ENCODE measurements at regions not wholly inside any gene's neighbourhood (a gene's known extent, or its start where the extent isn't known, plus 50 kb on each side); places are given as distances from the start of the nearest gene placed in this dataset.

- H3K4me1 ChIP-seq (ENCODE audit: insufficient read depth, low read length): no peaks in the 10 kb centered on the region
- no peaks in the 10 kb centered on the region for H3K9me3 ChIP-seq (ENCODE audit: insufficient read depth, low read depth, low read length)
- TF ChIP-seq, protein P1, sequence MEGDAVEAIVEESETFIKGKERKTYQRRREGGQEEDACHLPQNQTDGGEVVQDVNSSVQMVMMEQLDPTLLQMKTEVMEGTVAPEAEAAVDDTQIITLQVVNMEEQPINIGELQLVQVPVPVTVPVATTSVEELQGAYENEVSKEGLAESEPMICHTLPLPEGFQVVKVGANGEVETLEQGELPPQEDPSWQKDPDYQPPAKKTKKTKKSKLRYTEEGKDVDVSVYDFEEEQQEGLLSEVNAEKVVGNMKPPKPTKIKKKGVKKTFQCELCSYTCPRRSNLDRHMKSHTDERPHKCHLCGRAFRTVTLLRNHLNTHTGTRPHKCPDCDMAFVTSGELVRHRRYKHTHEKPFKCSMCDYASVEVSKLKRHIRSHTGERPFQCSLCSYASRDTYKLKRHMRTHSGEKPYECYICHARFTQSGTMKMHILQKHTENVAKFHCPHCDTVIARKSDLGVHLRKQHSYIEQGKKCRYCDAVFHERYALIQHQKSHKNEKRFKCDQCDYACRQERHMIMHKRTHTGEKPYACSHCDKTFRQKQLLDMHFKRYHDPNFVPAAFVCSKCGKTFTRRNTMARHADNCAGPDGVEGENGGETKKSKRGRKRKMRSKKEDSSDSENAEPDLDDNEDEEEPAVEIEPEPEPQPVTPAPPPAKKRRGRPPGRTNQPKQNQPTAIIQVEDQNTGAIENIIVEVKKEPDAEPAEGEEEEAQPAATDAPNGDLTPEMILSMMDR (IDR thresholded peaks at IDR 0.05; ENCODE audit: insufficient read depth, low read depth, low read length): no peak
- H4K20me1 ChIP-seq (ENCODE audit: insufficient read depth, low read length): no peaks in the 10 kb centered on the region
- no peak overlapping the region for H2AFZ ChIP-seq (ENCODE audit: low read depth, low read length)
- no peak overlapping the region for H3K27ac ChIP-seq (ENCODE audit: low read depth, low read length)
- Mint-ChIP-seq H3K36me3 (ENCODE audit: low read depth, unreplicated experiment) (no peaks in the 10 kb centered on the region), H3K4me3 (ENCODE audit: unreplicated experiment) (no peak overlapping the region), H3K9me3 (ENCODE audit: unreplicated experiment) (peaks cover 5% of the 10 kb centered on the region), H3K4me1 (ENCODE audit: low read depth, unreplicated experiment) (no peaks in the 10 kb centered on the region), H3K27me3 (ENCODE audit: low read depth, unreplicated experiment) (peaks cover 54% of the 10 kb centered on the region), H3K27ac (ENCODE audit: unreplicated experiment) (no peak overlapping the region)
- FAIRE-seq (no peak), DNase-seq (ENCODE audit: low read depth) (no peak)
- H3K79me2 ChIP-seq (ENCODE audit: insufficient read depth, low read length): no peaks in the 10 kb centered on the region
- H3K27me3 ChIP-seq (ENCODE audit: insufficient read depth, low read length): peaks cover 2% of the 10 kb centered on the region
- H3K36me3 ChIP-seq (ENCODE audit: insufficient read depth, low read length): no peaks in the 10 kb centered on the region
- H3K9ac ChIP-seq (ENCODE audit: low read length): no peak overlapping the region
- no peak overlapping the region for H3K4me2 ChIP-seq (ENCODE audit: low read length)
- no peak overlapping the region for H3K4me3 ChIP-seq (ENCODE audit: insufficient read depth, low read depth, low read length)
Observed at GRCh38 chr16:55045756-55046460, 115.2 kb downstream of the IRX5 start.

GRCh38 chr16:55046513-55046912 is 115.8 kb downstream of the IRX5 start:
- Mint-ChIP-seq H3K27ac (ENCODE audit: unreplicated experiment) (no peak overlapping the region), H3K36me3 (ENCODE audit: low read depth, unreplicated experiment) (no peaks in the 10 kb centered on the region), H3K27me3 (ENCODE audit: low read depth, unreplicated experiment) (peaks cover 52% of the 10 kb centered on the region), H3K9me3 (ENCODE audit: unreplicated experiment) (peaks cover 3% of the 10 kb centered on the region), H3K4me3 (ENCODE audit: unreplicated experiment) (no peak overlapping the region), H3K4me1 (ENCODE audit: low read depth, unreplicated experiment) (no peaks in the 10 kb centered on the region)
- FAIRE-seq (no peak), DNase-seq (ENCODE audit: low read depth) (no peak)
- Histone ChIP-seq H3K27me3 (ENCODE audit: insufficient read depth, low read length) (peaks cover 2% of the 10 kb centered on the region), H3K27ac (ENCODE audit: low read depth, low read length) (no peak overlapping the region), H3K9ac (ENCODE audit: low read length) (no peak overlapping the region), H3K4me3 (ENCODE audit: insufficient read depth, low read depth, low read length) (no peak overlapping the region), H3K9me3 (ENCODE audit: insufficient read depth, low read depth, low read length) (no peaks in the 10 kb centered on the region), H2AFZ (ENCODE audit: low read depth, low read length) (no peak overlapping the region), H3K36me3 (ENCODE audit: insufficient read depth, low read length) (no peaks in the 10 kb centered on the region), H3K4me2 (ENCODE audit: low read length) (no peak overlapping the region), H3K4me1 (ENCODE audit: insufficient read depth, low read length) (no peaks in the 10 kb centered on the region), H4K20me1 (ENCODE audit: insufficient read depth, low read length) (no peaks in the 10 kb centered on the region), H3K79me2 (ENCODE audit: insufficient read depth, low read length) (no peaks in the 10 kb centered on the region)
- TF ChIP-seq, protein P1 (IDR thresholded peaks at IDR 0.05; ENCODE audit: insufficient read depth, low read depth, low read length): no peak
- TF ChIP-seq EZH2 (IDR thresholded peaks at IDR 0.05; ENCODE audit: insufficient read depth, low read length): no peak

GRCh38 chr16:55046916-55047315 is 116.3 kb downstream of the IRX5 start:
- H3K27me3 Mint-ChIP-seq (ENCODE audit: low read depth, unreplicated experiment): peaks cover 49% of the 10 kb centered on the region
- H2AFZ ChIP-seq (ENCODE audit: low read depth, low read length): no peak overlapping the region
- TF ChIP-seq, protein P1 (IDR thresholded peaks at IDR 0.05; ENCODE audit: insufficient read depth, low read depth, low read length): no peak
- no peak for TF ChIP-seq EZH2 (IDR thresholded peaks at IDR 0.05; ENCODE audit: insufficient read depth, low read length)
- no peaks in the 10 kb centered on the region for H3K4me1 Mint-ChIP-seq (ENCODE audit: low read depth, unreplicated experiment)
- H3K9me3 Mint-ChIP-seq (ENCODE audit: unreplicated experiment): peaks cover 3% of the 10 kb centered on the region
- DNase-seq (ENCODE audit: low read depth) (no peak), FAIRE-seq (no peak)
- no peaks in the 10 kb centered on the region for H3K9me3 ChIP-seq (ENCODE audit: insufficient read depth, low read depth, low read length)
- H3K4me1 ChIP-seq (ENCODE audit: insufficient read depth, low read length): no peaks in the 10 kb centered on the region
- H3K36me3 Mint-ChIP-seq (ENCODE audit: low read depth, unreplicated experiment): no peaks in the 10 kb centered on the region
- no peak overlapping the region for H3K4me3 Mint-ChIP-seq (ENCODE audit: unreplicated experiment)
- H3K27ac Mint-ChIP-seq (ENCODE audit: unreplicated experiment): no peak overlapping the region
- H3K9ac ChIP-seq (ENCODE audit: low read length): no peak overlapping the region
- H3K79me2 ChIP-seq (ENCODE audit: insufficient read depth, low read length): no peaks in the 10 kb centered on the region
- peaks cover 2% of the 10 kb centered on the region for H3K27me3 ChIP-seq (ENCODE audit: insufficient read depth, low read length)
- H3K36me3 ChIP-seq (ENCODE audit: insufficient read depth, low read length): no peaks in the 10 kb centered on the region
- no peak overlapping the region for H3K27ac ChIP-seq (ENCODE audit: low read depth, low read length)
- no peak overlapping the region for H3K4me3 ChIP-seq (ENCODE audit: insufficient read depth, low read depth, low read length)
- no peak overlapping the region for H3K4me2 ChIP-seq (ENCODE audit: low read length)
- no peaks in the 10 kb centered on the region for H4K20me1 ChIP-seq (ENCODE audit: insufficient read depth, low read length)
